ENCODE measurements at regions not wholly inside any gene's neighbourhood (a gene's known extent, or its start where the extent isn't known, plus 50 kb on each side); places are given as distances from the start of the nearest gene placed in this dataset.

DNA sequence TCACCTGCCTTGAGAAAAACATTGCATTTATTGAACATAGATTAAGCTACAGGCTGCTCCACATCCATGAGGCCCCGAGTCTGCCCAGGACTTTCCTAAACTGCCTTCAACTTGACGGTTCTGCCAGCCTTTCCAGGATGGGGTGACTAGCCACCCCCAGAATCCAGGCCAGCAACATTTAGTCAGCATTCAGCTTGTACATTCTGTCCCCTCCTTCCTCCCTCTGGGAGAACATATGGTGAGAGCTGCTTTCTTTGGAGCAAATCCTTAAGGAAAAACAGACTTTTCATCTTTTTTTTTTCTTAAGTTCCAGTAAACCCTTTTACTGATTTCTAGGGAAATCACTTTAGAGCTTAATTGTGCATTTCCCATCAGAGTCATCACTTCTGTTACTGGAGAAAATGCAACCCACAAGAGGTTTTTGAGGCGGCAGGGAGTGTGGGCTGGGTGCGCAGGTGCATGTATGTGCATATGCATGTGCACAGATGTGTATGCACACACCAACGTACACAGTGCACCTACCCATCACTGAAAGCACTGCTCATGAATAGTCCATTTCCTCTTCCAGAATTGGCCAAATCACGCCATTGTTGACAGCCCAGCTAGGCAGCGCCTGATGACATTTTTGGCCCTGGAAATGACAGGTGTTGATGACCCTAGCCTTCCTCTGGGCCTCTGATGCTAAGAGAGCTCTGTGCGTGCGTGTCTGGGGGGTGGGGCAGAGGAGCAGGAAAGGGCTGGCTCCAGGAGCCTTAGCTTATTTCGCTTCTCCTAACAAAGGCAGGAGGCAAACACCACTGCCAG lies 145.6 kb downstream of the HSD17B3 start:
- TF ChIP-seq, protein P1, sequence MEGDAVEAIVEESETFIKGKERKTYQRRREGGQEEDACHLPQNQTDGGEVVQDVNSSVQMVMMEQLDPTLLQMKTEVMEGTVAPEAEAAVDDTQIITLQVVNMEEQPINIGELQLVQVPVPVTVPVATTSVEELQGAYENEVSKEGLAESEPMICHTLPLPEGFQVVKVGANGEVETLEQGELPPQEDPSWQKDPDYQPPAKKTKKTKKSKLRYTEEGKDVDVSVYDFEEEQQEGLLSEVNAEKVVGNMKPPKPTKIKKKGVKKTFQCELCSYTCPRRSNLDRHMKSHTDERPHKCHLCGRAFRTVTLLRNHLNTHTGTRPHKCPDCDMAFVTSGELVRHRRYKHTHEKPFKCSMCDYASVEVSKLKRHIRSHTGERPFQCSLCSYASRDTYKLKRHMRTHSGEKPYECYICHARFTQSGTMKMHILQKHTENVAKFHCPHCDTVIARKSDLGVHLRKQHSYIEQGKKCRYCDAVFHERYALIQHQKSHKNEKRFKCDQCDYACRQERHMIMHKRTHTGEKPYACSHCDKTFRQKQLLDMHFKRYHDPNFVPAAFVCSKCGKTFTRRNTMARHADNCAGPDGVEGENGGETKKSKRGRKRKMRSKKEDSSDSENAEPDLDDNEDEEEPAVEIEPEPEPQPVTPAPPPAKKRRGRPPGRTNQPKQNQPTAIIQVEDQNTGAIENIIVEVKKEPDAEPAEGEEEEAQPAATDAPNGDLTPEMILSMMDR (IDR thresholded peaks at IDR 0.05), result no peak
- no peak for TF ChIP-seq POLR2A (IDR thresholded peaks at IDR 0.05)

Data from esophagus squamous epithelium (tissue), 4 donors.